Eye (tissue), 1 donor: ENCODE measurements at regions not wholly inside any gene's neighbourhood (a gene's known extent, or its start where the extent isn't known, plus 50 kb on each side); places are given as distances from the start of the nearest gene placed in this dataset.
"Not testable (repeated sequence)": the region's sequence is repeated elsewhere in the genome, so short reads cannot be mapped to it uniquely, and the experiment has no call there.

ENCODE experiments used
- DNase-seq: peaks from one replicate; pipeline ENCODE4 v3.0.0-alpha.2; 2015

DNA sequence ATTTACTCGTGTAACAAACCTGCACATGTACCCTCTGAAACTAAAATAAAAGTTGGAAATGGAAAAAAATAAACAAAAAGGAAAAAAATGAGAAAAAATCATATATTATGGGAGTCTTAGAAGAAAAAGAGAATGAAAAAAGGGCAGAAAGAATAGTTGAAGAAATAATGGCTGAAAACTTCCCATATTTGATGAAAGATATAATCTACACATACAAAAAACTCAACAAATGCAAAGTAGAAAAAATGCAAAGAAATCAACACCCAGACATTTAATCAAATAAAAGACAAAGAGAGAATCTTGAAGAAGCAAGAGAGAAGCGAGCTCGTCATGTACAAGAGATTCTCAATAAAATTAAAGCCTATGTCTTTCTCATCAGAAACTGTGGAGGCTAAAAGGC, 73.8 kb downstream of the SLC25A46 start:
- DNase-seq, result no peak

DNA sequence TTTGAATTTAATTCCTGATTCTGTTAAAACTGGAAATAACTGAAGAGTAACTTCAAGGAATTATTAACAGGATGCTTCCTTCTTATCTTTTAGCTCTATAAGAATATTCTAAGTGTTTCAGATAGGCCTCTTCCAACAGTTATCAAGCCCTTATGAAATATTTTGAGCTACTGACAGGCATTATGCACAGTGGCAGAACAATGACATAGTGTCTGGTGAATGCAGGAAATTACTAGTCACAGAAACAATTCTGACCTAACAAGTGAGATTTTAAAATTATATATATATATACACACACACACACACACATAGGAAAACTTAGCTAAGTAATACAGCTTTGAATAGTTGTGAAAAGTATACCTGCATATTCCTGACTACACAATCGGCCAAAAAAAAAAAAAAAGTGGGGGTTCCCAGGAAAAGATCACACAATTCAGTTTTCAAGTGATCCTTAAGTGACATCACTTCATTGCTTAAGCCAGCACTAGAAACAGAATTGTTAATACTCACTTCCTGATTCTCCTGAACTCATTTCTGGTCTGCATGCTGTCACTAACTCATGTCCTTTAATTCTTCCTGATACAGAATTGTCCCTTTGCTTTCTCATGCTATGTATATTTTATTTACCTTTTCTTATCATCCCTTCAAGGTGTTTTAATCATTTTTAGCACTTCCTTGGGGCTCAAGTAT, 77.3 kb downstream of the SLC25A46 start:
- no peak for DNase-seq

DNA sequence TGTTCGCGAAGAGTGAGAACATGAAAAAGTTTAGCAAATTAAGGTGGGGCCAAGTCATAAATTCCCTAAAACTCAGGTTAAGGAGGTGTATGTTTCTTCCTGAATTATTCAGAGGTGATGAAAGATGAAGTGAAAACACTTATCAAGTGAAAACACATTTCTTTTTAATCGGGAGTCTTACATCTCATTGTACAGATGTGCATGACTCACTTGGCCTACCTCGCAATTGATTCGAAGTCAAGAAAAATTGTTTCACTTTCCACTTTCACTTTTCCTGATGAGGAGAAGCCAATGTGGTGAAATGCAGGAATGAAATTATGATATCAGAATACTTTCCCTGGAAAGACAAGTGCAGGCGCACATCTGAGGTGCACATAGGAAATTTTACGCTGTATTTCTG, 78.7 kb downstream of the SLC25A46 start:
- DNase-seq, result no peak

DNA sequence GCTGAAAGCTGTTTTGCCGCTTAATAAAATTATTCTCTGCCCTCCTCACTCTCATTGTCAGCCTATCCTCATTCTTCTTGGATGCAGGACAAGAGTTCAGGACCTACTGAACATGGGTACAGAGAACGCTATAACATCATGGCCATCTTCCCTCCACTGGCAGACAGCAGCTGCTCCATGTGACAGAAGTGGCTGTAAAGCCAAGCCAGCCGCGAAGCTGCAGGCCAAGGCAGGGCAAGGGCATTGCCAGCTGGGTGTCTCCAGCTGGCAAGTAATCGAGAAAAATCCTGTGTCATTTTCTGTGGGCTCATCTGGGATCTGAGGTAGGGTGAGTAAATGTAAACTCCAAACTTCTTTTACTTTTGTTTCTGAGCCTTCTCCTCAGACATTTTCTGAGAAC, 84.8 kb downstream of the SLC25A46 start:
- no peak for DNase-seq

DNA sequence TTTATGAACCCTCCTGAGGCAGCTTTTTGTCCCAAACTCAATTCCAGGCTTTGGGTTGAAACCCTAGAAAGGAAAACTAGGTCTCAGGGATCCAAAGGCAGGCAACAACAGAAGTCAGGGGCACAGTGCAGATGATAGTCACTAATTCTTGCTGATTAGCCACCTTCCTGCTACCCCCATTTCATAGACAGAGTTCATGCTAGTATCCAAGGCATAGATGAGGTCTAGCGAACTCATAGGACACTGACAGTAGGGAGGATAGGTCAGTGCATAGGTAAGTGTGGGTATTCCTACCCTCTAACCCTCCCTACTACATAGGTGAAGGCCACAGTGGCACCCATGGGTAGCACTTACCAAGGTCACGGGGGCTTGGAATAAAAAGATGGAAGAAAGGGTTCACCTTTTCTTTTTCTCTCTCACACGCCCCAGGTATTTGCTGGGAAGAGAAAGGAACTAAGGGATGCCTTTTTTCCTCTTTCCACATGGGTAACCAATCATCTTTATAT, 86.2 kb downstream of the SLC25A46 start:
- DNase-seq, result no peak

DNA sequence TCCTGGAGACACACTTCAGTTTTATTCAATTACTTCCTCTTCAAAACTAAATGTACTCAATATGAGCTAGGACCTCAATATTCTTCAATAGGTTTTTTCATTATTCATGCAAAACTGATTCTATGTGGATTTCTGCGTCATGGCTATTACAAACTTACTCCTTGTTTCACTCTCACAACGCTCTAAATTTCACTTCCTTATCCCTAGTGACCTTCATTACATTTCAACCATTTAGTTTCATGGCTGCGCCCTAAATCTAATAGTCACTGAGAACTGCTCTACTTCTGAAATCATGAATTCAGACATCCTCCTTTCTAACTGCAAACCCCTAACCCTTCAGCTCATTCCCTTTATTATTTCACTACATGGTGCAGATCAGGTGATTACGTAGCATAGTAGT, 93.9 kb downstream of the SLC25A46 start:
- DNase-seq, result no peak

DNA sequence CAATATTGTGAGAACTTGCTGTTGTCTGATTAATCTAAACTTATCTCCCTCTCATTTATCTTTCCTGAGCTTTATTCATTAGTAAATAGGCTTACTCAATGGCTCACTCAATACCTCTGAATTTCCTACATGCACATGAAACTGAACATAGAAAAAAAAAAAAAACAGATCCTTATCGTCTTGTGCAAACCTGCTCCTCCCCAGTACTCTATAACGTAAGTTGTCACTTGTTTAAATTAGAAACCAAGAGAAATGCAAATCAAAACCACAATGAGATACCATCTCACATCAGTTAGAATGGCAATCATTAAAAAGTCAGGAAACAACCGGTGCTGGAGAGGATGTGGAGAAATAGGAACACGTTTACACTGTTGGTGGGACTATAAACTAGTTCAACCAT, 96.1 kb downstream of the SLC25A46 start:
- DNase-seq, result not testable (repeated sequence)

DNA sequence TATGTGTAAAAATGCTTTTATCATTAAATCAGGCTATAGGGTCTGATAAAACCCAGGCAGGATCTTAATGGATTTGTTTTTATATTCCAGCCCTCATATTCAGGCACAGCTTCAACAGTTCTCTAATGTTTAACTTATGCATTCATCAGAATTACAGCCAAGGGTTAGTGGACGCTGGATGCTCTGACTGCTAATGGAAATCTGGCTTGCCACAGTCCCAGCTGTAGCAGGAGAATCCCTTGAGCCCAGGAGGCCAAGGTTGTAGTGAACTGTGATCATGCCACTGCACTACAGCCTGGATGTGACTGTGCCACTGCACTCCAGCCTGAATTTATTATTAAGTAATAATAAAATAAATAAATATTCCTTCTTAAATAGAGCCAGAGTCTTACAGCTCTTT, 98.0 kb downstream of the SLC25A46 start:
- DNase-seq, result peak; percentile 12

DNA sequence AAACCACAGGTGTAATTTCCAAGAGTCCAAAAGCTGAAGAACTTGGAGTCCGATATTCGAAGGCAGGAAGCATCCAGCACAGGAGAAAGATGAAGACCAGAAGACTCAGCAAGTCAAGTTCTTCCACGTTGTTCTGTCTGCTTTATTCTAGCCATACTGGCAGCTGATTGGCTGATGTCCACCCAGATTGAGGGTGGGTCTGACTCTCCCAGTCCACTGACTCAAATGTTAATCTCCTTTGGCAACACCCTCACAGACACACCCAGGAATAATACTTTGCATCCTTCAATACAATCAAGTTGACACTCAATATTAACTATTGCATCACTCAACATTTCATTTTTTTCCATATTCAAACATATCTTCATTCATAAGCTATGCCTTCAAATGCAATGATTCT, 99.5 kb downstream of the SLC25A46 start:
- not testable (repeated sequence) for DNase-seq

DNA sequence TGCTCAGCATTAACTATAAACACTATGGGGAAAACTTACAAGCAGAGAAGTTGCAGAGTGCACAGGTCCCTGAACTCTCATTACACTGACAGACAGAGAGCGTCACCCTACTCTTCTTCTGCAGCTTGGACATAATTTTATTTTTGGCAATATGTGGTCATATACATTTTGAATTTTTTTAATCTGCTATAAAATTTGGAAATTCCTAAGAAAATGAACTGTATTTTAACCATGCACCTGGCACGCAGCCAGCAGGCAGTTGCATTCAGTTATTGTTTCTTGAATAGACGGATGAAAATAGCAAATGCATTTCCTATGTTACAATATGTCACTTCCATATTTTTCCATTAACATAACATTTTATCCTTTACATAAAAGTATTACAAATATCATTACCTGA, 100.2 kb downstream of the SLC25A46 start:
- DNase-seq, result no peak

DNA sequence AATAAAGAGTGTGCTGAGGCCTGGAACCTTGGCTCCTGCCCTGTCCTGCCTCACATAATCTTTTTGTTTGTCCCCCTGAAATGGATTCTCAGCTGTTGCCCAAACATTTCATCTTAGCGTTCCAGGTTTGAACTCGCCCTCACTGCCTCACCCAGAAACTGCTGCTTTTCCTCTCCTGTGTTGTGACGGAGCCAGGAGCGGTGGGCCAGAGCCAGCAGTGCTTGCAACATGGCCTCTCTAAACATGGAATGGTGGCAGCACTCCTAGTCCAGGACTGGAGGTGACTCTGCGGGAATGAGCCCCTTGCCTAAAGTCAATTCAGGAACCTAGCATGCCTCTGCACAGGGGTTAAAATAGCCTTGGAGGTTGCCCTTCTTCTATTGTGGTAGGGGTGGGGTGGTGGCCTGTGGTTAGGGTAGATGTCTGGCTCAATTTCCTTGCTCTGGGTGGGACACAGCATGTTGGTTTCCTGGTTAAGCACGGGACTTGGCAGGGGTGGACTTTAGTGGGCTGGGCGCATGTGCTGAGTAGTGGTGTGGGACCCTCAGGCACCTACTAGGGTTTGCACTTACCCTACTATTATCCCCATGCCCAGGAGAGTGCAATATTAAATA, 101.6 kb downstream of the SLC25A46 start:
- no peak for DNase-seq

DNA sequence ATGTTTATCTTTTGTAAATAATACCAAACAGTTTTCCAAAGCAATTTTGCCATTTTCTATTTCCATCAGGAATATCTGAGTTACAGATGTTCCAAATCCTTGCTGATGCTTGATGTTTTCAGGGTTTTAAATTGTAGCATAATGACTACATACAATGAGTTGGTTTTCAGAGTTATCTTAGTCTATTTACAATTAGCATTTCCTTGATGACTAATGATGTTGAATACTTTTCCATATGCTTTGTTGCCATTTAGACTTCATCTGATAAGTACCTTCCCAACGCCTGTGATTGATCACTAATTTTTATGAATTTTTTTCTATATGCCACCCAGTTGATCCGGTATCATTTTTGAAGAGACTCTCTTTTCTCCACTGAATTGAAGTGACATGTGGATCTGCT, 102.3 kb downstream of the SLC25A46 start:
- no peak for DNase-seq

DNA sequence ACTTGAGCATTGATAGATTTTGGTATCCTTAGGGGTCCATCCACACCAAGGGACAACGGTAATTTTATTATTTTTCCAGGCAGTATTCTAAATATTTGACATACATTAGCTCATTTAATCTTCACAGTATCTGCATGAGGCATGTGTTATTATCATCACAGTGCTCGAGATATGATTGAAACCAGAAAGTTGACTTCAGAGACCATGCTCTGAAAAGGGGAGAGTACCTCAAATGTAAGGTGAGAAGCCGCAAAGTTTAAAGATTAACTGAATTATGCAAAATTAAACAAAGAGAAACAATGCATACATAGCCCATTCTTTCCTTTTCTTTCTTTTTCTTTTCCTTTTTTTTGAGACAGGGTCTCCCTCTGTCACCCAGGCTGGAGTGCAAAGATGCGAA, 104.1 kb downstream of the SLC25A46 start:
- no peak for DNase-seq

DNA sequence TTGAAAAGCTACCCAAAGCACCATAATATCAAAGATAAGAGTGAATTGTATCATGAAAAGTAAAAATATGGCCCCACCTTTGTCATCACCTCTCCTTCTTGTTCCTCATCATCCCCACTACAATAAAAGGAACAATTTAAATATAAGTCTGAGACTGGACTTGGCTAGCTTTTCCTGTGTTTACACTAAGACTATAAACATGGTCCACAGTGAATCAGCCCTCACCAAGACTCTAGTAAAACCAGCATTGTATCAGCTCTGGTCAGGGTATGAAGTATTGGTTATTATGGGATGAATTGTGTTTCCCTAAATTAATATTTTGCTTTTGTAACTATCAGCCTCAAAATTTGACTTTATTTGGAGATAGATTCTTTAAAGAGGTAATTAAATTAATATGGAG, 105.4 kb downstream of the SLC25A46 start:
- DNase-seq, result no peak

DNA sequence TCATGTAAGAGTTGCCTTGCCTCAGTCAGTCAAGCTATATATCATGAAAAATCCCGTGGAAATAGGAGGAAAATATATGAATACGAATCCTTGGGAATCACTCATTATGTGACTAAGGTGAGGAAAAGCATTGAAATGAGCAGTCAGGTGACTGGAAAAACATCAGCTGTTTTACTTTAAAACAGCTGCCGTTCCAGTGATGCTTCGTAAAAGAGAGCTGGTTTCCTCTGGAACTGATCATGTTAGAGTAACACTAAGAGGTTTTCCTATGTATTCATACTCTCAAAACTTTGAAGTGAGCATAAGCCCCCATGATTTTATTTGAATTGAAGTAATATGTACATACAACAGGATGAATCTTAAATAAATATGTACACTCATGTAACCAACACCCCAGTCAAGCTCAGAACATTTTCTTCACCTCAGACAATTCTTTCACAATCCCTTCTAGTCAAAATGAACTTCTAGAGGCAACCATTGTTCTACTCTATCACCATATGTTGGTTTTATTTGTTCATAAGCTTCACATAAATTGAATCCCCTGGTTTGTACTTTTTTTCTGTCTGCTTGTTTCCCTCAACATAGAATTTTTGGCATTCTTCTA, 107.7 kb downstream of the SLC25A46 start:
- DNase-seq, result no peak

DNA sequence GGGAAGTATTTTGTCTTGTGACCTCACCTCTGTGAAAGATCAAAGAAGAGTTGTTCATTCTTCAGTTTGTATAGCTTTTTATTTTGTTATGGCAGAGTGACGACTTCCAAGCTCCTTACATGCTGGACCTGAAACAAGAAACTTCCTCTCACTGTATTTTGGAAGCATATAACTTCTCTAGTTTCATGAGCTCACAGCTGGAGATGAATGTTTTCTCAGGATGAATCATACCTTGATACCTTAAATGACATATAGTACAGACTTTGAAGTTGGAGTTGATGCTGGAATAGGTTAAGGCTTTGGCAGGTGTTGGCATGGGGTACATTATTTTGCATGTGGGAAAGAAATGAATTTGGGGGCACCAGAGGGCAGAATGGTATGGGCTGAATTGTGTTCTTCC, 112.5 kb downstream of the SLC25A46 start:
- DNase-seq, result no peak

DNA sequence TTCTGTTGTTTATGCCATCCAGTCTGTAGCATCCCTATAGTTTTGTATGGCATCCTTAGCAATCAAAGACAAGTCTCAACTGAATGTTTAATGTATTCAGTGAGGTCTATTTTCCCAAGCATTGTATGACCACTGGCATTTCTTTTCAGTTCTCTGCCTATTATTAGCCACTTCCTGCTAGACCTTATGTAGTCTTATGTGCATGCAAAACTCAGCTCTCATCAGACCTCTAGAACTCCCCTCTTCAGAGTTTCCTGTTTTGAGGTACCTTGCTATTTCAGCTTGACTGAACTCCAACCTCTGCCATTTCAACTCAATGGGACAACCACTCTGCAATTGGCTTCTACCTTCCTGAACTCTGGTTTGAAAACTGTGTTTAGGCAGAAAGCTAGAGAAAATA, 113.2 kb downstream of the SLC25A46 start:
- DNase-seq, result no peak

DNA sequence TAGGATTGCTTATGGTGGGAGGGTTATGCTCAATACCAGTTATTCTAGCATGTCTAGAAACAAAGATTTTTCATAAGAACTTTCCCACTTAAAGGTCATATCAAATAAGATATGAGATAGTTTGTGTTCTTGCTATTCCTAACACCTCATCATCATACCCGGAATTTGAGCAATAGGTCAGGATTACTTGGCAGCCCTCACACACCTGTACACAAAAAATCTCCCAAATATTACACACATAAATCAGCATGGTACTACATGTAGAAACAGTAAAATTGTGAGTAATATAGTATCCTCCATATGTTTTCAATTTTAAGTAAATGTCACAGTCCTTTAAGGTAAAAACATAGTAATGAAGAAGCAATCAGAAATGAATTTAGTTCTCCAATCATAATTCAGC, 113.7 kb downstream of the SLC25A46 start:
- no peak for DNase-seq

DNA sequence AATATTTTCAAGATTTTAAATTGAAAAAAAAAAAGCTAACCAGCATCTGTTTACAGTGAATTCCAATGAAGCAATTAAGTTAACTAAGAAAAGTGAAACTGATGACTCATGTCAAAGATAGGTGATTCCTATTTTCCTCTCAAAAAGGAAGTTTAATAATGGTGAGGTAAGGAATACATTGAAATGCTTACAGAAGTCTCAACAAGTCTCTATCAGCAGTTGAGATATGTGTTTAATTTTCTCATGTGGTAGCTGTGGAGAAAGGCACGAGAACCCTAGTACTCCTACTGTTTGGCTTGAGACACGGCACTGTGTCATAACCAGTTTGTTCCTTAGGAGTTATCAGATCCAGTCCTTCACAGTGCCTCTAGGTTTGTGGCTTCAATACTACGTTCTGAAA, 114.5 kb downstream of the SLC25A46 start:
- no peak for DNase-seq

DNA sequence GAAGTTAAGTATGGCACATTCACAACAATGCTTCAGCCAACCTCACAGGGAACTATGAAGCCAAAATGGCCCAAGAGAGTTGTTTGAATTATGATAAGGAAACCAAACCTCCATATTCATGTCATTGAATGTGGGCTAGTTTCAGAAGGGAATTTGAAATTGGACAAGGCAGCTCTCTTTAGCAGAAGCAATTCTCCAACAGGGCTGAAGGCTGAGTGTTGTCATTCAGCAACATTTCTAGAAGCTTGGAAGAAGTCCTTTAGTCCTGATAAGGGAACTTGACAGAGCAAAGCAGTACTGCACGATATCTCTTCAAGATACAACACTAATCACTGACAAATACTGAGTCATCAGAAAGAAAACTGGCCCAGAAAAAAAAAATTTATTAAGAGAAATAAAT, 115.4 kb downstream of the SLC25A46 start:
- no peak for DNase-seq

DNA sequence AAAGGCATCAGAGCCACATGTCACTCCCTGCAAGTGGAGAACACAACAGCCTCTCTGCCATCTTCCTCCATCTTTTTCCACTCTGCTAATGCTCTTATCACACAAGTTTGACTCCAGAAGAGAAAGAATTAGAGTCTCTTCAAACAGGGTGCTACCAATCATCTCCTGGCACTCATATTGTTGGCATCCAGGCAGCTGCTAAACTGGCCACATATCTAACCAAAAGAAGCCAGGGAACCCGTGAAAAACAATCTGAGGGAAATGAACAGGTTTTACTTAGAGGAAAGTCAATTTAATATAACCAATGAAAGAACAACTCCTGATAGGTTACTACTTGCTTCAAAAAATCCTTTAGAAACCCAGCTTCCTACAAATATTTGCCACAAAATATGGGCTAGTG, 117.2 kb downstream of the SLC25A46 start:
- no peak for DNase-seq

DNA sequence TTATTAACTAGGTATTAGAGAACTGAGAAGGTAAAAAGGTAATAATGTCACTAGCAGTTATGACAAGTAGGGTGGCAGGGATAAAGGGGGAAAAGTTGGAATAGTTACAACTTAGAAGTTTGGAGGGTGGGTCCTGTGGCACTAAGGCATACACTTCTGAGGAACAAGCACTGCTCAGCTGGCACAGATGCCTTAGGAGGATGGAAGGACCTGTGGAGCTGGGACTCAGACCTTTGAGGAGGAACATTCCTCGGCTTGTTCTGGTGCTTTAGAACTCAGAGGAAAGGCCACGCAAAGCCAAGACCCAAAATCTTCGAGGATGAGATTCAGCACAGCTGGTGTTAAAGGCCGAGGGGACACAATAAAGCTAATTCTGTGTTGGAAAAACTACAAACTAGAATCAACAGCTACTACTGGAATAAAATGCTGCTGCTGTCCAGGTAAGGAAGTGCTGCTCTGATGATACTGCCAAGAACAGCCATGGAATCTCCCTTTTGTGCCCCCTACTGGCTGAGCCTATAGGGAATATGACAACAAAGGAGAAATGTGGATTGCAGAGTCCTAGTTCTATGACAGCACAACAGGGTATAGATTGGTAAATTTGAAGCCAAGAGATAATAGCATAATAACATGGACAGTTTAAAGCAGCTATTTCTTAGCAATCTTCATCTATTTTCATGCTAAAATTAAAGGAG, 126.7 kb downstream of the SLC25A46 start:
- peak; percentile 20 for DNase-seq

DNA sequence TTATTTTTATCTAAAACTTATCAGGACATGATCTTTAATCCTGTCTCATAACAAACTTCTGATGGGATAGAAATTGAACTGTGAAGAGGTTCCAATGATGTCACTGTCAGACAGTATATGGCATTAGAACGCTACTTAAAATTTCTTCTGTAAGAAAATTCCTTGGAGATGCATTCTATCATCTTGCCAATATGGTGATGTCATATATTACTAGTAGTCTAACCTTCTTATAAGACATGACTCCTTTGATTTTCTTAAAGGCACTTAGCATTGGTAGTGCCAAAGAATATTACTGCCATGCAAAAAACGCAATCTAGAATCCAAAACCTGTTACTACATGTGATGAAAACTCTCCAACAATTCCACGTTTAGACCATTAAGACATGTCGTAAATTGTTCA, 131.1 kb downstream of the SLC25A46 start:
- no peak for DNase-seq

DNA sequence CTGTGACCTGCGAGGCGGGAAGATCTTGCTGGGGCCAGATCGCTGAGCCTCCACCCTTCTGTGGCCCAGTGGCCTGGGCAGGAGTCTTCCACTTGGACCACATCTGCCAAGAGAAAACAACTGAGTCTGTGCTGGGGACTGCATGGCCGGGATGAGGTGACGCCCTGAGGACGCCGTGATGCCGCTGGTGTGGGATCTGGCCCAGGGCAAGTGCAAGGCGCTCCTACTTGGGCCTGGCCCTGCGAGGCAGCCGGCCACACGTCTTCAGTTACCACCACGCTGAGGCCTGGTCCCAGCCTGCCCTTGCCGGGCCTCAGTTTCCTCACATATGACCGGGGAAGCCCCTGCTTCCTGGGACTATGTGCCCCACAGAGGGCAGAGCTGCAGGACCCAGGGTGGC, 133.4 kb downstream of the SLC25A46 start:
- no peak for DNase-seq
